Colonic mucosa (tissue), 4 donors: ENCODE measurements at regions not wholly inside any gene's neighbourhood (a gene's known extent, or its start where the extent isn't known, plus 50 kb on each side); places are given as distances from the start of the nearest gene placed in this dataset.

Experiments
- DNase-seq: peaks from one replicate; pipeline ENCODE4 v3.0.0-alpha.2; 2020
- H3K27ac ChIP-seq: fragments of 200-600 bp; one replicate; pipeline ENCODE4 v1.8.0; 2021
- H3K27me3 ChIP-seq: fragments of 200-600 bp; one replicate; pipeline ENCODE4 v1.8.0; 2021
- H3K36me3 ChIP-seq: fragments of 200-600 bp; one replicate; pipeline ENCODE4 v1.8.0; 2021
- H3K4me1 ChIP-seq: fragments of 200-600 bp; one replicate; pipeline ENCODE4 v1.8.0; 2021; ENCODE audit warnings: mild to moderate bottlenecking
- H3K4me3 ChIP-seq: fragments of 200-600 bp; one replicate; pipeline ENCODE4 v1.8.0; 2021
- H3K9ac ChIP-seq, 2 donors: one replicate each; pipeline ENCODE4 v1.7.0; 2013; ENCODE audit warnings: control low read depth in 2 of 2, low read depth in 2 of 2, low read length in 2 of 2
- H3K9me3 ChIP-seq: fragments of 200-600 bp; one replicate; pipeline ENCODE4 v1.8.0; 2021
- intact Hi-C: fragments of 100-400 bp; cut with DNase I; formaldehyde crosslinking; loops from one replicate; pipeline ENCODE4 v1.14.1; 2022
- TF ChIP-seq, protein P1 (sequence below): fragments of 200-600 bp; IDR thresholded peaks from one replicate; pipeline ENCODE4 v1.8.0; 2022; ENCODE audit warnings: antibody characterized with exemption, mild to moderate bottlenecking
- donor health status: healthy.
- donor health status: DM: no; HTN: no; CAD: no.
- donor health status: DM: no; HTN: no; CAD: no.

DNA sequence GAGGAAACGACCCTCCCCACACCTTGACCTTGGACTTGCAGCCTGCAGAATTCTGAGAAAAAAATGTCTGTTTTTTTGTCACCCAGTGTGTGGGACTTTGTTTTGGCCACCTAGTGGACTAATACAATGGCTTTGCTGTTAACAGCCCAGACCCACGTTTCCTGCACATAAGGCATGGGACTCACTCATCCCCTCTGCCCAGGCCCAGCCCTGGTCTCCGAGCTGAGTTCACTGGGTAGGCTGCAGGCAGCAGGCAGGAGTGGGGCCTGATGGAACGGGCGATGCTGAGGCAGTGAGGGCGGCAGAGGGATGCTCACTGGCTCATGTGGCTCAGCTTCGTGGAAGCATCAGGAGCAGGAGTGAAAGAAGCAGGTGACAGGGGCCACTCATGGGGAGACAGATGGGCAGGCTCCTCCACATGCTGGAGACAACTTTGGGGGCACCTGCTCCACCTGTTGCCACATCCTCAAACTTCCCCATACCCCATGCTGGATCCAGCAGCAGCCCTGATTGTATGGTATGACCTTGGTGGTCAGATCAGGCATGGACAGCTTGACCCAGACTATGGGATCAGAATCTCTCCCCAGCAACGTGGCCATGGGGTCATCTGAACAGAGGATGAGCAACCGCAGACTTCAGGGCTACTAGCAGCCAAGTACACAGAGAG, 65.8 kb upstream of the ANTXRL start:
- no peak for DNase-seq
- H3K4me3 ChIP-seq: no peak overlapping the region

DNA sequence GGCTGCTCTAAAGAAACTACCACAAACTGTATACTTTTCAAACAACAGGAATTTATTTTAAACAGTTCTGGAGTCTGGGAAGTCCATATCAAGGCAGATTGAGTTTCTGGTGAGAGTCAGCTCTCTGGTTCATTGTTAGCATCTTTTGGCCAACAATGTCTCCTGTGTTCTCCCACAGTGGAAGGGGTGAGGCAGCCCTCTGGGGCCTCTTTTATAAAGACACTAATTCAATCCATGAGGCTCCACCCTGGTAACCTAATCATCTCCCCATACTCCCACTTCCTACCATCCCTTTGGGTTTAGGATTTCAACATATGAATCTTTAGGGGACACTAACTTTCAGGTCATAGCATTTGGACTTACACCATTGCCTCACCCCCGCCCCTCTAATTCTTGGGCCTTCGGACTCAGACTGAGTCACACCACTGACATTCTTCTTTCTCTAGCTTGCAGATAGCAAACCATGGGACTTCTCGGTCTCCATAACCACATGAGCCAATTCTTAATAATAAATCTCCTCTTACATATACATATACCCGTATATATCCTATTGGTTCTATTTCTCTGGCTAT, 64.3 kb upstream of the ANTXRL start:
- DNase-seq: no peak
- Histone ChIP-seq H3K27me3 (no peaks in the 10 kb centered on the region), H3K36me3 (no peaks in the 10 kb centered on the region), H3K27ac (no peak overlapping the region), H3K9ac (no peak overlapping the region), H3K4me3 (no peak overlapping the region), H3K9me3 (no peaks in the 10 kb centered on the region), H3K4me1 (no peaks in the 10 kb centered on the region)
- intact Hi-C loops: no loop called here
- TF ChIP-seq, protein P1, sequence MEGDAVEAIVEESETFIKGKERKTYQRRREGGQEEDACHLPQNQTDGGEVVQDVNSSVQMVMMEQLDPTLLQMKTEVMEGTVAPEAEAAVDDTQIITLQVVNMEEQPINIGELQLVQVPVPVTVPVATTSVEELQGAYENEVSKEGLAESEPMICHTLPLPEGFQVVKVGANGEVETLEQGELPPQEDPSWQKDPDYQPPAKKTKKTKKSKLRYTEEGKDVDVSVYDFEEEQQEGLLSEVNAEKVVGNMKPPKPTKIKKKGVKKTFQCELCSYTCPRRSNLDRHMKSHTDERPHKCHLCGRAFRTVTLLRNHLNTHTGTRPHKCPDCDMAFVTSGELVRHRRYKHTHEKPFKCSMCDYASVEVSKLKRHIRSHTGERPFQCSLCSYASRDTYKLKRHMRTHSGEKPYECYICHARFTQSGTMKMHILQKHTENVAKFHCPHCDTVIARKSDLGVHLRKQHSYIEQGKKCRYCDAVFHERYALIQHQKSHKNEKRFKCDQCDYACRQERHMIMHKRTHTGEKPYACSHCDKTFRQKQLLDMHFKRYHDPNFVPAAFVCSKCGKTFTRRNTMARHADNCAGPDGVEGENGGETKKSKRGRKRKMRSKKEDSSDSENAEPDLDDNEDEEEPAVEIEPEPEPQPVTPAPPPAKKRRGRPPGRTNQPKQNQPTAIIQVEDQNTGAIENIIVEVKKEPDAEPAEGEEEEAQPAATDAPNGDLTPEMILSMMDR: no peak

More for the DNA sequence above, 65.8 kb upstream of the ANTXRL start:
- intact Hi-C loops: no loop called here
- no peak overlapping the region for H3K27ac ChIP-seq
- no peaks in the 10 kb centered on the region for H3K9me3 ChIP-seq
- TF ChIP-seq, protein P1: no peak
- no peaks in the 10 kb centered on the region for H3K36me3 ChIP-seq
- H3K9ac ChIP-seq: no peak overlapping the region
- no peaks in the 10 kb centered on the region for H3K4me1 ChIP-seq
- no peaks in the 10 kb centered on the region for H3K27me3 ChIP-seq

DNA sequence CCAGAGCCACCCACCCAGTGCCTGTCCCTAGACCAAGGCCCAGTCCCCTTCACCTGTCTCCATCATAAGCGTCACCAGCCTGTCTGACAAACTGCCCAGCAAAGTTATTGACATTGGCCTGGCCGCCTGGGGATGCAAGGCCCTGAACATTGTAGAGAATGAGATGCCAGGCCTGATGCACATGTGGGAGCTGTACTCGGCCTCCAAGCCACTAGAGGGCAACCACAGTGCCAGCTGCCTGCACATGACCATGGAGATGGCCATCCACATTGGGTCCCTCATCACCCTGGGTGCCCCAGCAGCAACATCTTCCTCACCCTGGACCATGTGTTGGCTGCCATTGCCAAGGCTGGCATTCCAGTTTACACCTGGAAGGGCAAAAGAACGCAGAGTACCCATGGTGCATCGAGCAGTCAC, 63.7 kb upstream of the ANTXRL start:
- no peaks in the 10 kb centered on the region for H3K27me3 ChIP-seq
- H3K36me3 ChIP-seq: no peaks in the 10 kb centered on the region
- no peaks in the 10 kb centered on the region for H3K9me3 ChIP-seq
- no peak overlapping the region for H3K27ac ChIP-seq
- H3K9ac ChIP-seq: no peak overlapping the region
- TF ChIP-seq, protein P1: no peak
- peak; percentile 15 for DNase-seq
- no peaks in the 10 kb centered on the region for H3K4me1 ChIP-seq
- no peak overlapping the region for H3K4me3 ChIP-seq
- intact Hi-C loops: no loop called here

DNA sequence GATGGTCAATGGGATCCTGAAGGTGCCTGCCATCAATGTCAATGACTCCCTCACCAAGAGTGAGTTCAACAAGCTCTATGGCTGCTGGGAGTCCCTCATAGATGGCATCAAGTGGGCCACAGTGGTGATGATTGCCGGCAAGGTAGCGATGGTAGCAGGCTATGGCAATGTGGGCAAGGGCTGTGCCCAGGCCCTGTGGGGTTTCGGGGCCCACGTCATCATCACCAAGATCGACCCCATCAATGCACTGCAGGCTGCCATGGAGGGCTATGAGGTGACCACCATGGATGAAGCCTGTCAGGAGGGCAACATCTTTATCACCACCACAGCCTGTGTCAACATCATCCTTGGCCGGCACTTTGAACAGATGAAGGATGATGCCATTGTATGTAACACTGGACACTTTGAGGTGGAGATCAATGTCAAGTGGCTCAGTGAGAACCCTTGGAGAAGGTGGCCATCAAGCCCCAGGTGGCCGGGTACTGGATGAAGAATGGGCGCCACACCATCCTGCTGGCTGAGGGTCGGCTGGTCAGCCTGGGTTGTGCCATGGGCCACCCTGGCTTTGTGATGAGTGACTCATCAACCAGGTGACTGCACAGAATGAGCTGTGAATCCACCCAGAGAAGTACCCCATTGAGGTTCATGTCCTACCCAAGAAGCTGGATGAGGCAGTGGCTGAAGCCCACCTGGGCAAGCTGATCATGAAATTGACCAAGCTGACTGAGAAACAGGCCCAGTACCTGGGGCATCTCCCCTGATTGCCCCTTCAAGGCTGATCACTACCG, 63.0 kb upstream of the ANTXRL start:
- DNase-seq: peak; percentile 11

DNA sequence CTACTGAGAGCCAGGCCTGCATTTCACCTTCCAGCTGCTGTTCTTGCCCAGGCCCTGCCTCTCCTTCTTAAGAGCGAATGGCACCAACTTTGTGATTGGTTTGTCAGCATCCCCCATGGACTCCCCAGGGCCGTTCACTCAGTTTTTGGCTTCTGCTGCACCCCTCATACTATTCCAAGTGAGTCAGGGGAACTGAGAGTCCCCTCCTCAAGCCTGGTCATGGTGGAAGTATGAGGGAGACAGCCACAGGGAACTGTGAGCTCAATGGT, 62.4 kb upstream of the ANTXRL start:
- TF ChIP-seq, protein P1: no peak
- Histone ChIP-seq H3K4me3 (no peak overlapping the region), H3K36me3 (no peaks in the 10 kb centered on the region), H3K4me1 (no peaks in the 10 kb centered on the region), H3K9me3 (no peaks in the 10 kb centered on the region), H3K9ac (no peak overlapping the region), H3K27ac (no peak overlapping the region), H3K27me3 (no peaks in the 10 kb centered on the region)
- peak; percentile 8 for DNase-seq
- intact Hi-C loops: no loop called here

More for the DNA sequence above, 63.0 kb upstream of the ANTXRL start:
- no peaks in the 10 kb centered on the region for H3K27me3 ChIP-seq
- no peaks in the 10 kb centered on the region for H3K4me1 ChIP-seq
- no peak overlapping the region for H3K9ac ChIP-seq
- H3K27ac ChIP-seq: no peak overlapping the region
- H3K4me3 ChIP-seq: no peak overlapping the region
- intact Hi-C loops: no loop called here
- H3K36me3 ChIP-seq: no peaks in the 10 kb centered on the region
- H3K9me3 ChIP-seq: no peaks in the 10 kb centered on the region
- TF ChIP-seq, protein P1: no peak
